ENCODE measurements at regions not wholly inside any gene's neighbourhood (a gene's known extent, or its start where the extent isn't known, plus 50 kb on each side); places are given as distances from the start of the nearest gene placed in this dataset.

DNA sequence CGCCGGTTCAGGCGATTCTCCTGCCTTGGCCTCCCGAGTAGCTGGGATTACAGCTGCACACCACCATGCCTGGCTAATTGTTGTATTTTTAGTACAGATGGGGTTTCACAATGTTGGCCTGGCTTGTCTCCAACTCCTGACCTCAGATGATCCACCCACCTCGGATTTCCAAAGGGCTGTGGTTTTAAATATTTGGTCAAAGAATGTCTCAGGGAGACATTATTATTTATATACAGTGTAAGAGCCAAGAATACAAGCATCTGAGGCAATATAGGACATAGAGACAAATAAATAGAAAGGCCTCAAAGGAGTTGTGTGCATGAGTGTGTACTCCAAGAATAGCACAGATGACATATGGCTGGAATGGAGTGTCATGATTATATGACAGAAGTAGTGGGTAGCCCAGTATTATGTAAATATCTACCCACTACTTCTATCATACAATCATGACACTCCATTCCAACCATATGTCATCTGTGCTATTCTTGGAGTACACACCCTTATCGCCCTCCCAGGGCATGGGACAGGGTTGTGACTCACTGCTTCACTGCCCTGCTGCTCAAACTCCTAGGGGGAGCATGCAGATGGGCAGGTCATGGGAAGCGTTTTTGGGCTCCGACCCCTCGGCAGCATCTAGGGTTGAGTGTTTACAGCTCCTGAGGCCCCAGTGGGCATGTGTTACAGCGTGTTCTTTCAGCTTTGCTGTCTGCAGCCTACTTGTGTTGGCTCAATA, 1649.8 kb upstream of the PCDH10 start:
- Histone ChIP-seq H2AFZ (ENCODE audit: low read length) (no peak overlapping the region), H2BK12ac (ENCODE audit: low read length) (no peak overlapping the region), H3K4me1 (ENCODE audit: control insufficient read depth in 2 of 2, insufficient read depth in 1 of 2, low read depth in 1 of 2, low read length in 2 of 2) (no peaks in the 10 kb centered on the region), H3K18ac (ENCODE audit: low read length) (peak overlapping the region; percentile 22), H2BK5ac (ENCODE audit: low read length) (no peak overlapping the region), H4K8ac (ENCODE audit: low read depth, low read length) (no peak overlapping the region), H2BK120ac (ENCODE audit: low read depth, low read length) (no peak overlapping the region), H3K23ac (ENCODE audit: low read depth, low read length, poor library complexity) (no peak overlapping the region), H3K9ac (ENCODE audit: low read depth, low read length, poor library complexity) (no peak overlapping the region), H3K79me1 (ENCODE audit: low read depth, low read length) (no peaks in the 10 kb centered on the region), H2BK15ac (ENCODE audit: low read length) (no peak overlapping the region), H3K27ac (replicated peaks; ENCODE audit: low read length) (no peak overlapping the region), H3K4me2 (ENCODE audit: insufficient read depth, low read length, poor library complexity, severe bottlenecking) (no peak overlapping the region), H3K14ac (ENCODE audit: low read length) (no peak overlapping the region), H3K27me3 (ENCODE audit: control insufficient read depth in 3 of 3, insufficient read depth in 3 of 3, low read depth in 1 of 3, low read length in 3 of 3) (no peaks in the 10 kb centered on the region), H3K36me3 (replicated peaks in 1 of 2; ENCODE audit: control insufficient read depth in 2 of 2, insufficient read depth in 2 of 2, low read length in 2 of 2) (no peaks in the 10 kb centered on the region), H4K91ac (ENCODE audit: low read depth, low read length, poor library complexity) (no peak overlapping the region), H3K4ac (ENCODE audit: low read length) (no peak overlapping the region), H2AK5ac (ENCODE audit: low read depth, low read length) (no peak overlapping the region), H3K9me3 (replicated peaks in 1 of 2; ENCODE audit: control insufficient read depth in 2 of 2, insufficient read depth in 1 of 2, low read depth in 1 of 2, low read length in 2 of 2) (peaks cover 0 to 9% of the 10 kb centered on the region in 2 donors), H3K4me3 (ENCODE audit: low read length in 2 of 2) (no peak overlapping the region)
- WGBS, 2 donors (ENCODE audit: extremely low coverage in 2 of 2, insufficient read length in 2 of 2, insufficient replicate concordance in 1 of 2), result no CpG with 5 or more reads among the region's 10 CpGs
- DNase-seq (ENCODE audit: low spot score), result no peak

DNA sequence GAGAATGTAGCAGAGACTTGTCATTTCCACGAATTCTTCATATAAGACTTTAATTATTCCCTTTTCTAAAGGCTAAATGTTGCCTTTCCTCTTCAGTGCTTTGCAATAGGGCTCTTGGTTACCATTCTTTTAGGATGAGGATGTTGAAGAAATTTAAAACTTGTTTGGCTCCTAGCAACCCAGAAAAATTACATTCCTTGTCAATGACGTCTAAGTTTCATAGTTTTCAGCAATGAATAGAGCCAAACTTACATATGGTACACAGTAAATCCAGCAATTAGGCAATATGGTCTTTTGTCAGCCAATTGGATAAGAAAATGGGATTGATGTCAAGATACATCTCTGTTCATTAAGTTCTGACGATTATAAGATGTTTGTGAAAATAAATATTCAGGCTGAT, 1639.6 kb upstream of the PCDH10 start:
- H2AK5ac ChIP-seq (ENCODE audit: low read depth, low read length), result no peak overlapping the region
- no peak overlapping the region for H3K18ac ChIP-seq (ENCODE audit: low read length)
- H2BK120ac ChIP-seq (ENCODE audit: low read depth, low read length), result no peak overlapping the region
- no peak overlapping the region for H4K91ac ChIP-seq (ENCODE audit: low read depth, low read length, poor library complexity)
- no peak overlapping the region for H2BK12ac ChIP-seq (ENCODE audit: low read length)
- H3K79me1 ChIP-seq (ENCODE audit: low read depth, low read length), result no peaks in the 10 kb centered on the region
- H3K14ac ChIP-seq (ENCODE audit: low read length), result no peak overlapping the region
- no peaks in the 10 kb centered on the region for H3K4me1 ChIP-seq (ENCODE audit: control insufficient read depth in 2 of 2, insufficient read depth in 1 of 2, low read depth in 1 of 2, low read length in 2 of 2)
- H3K27me3 ChIP-seq (ENCODE audit: control insufficient read depth in 3 of 3, insufficient read depth in 3 of 3, low read depth in 1 of 3, low read length in 3 of 3), result no peaks in the 10 kb centered on the region
- no peak overlapping the region for H3K4ac ChIP-seq (ENCODE audit: low read length)
- no peak for DNase-seq (ENCODE audit: low spot score)
- H3K9ac ChIP-seq (ENCODE audit: low read depth, low read length, poor library complexity), result no peak overlapping the region
- H2BK5ac ChIP-seq (ENCODE audit: low read length), result no peak overlapping the region
- no peak overlapping the region for H3K23ac ChIP-seq (ENCODE audit: low read depth, low read length, poor library complexity)
- H3K36me3 ChIP-seq (replicated peaks in 1 of 2; ENCODE audit: control insufficient read depth in 2 of 2, insufficient read depth in 2 of 2, low read length in 2 of 2), result no peaks in the 10 kb centered on the region
- H3K27ac ChIP-seq (replicated peaks; ENCODE audit: low read length), result no peak overlapping the region
- H4K8ac ChIP-seq (ENCODE audit: low read depth, low read length), result no peak overlapping the region
- H3K9me3 ChIP-seq (replicated peaks in 1 of 2; ENCODE audit: control insufficient read depth in 2 of 2, insufficient read depth in 1 of 2, low read depth in 1 of 2, low read length in 2 of 2), result no peaks in the 10 kb centered on the region
- H2BK15ac ChIP-seq (ENCODE audit: low read length), result no peak overlapping the region
- WGBS, 2 donors (ENCODE audit: extremely low coverage in 2 of 2, insufficient read length in 2 of 2, insufficient replicate concordance in 1 of 2), result no CpG with 5 or more reads among the region's 3 CpGs
- H3K4me3 ChIP-seq (ENCODE audit: low read length in 2 of 2), result no peak overlapping the region
- no peak overlapping the region for H3K4me2 ChIP-seq (ENCODE audit: insufficient read depth, low read length, poor library complexity, severe bottlenecking)
- peak overlapping the region; percentile 15 for H2AFZ ChIP-seq (ENCODE audit: low read length)

DNA sequence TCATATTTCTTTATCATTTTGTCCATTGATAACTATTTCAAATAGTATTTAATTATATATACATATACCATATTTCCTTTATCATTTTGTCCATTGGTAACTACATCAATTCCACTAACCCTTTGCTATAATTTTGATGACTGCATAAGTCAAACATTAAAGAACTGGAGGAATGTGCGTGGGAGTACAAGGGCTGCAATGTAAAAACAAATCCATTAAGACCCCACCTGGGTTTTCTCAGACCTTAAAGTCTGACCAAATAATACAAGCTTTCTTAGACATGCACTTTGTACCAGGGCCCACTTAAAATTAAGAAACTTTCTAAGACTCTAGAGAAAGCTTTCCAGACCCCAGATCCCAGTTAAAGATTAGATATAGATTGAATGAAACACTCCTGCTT, 1622.4 kb upstream of the PCDH10 start:
- H3K4ac ChIP-seq (ENCODE audit: low read length), result no peak overlapping the region
- H4K8ac ChIP-seq (ENCODE audit: low read depth, low read length), result no peak overlapping the region
- no peaks in the 10 kb centered on the region for H3K27me3 ChIP-seq (ENCODE audit: control insufficient read depth in 3 of 3, insufficient read depth in 3 of 3, low read depth in 1 of 3, low read length in 3 of 3)
- no CpG with 5 or more reads among the region's 1 CpG for WGBS, 2 donors (ENCODE audit: extremely low coverage in 2 of 2, insufficient read length in 2 of 2, insufficient replicate concordance in 1 of 2)
- no peak overlapping the region for H3K27ac ChIP-seq (replicated peaks; ENCODE audit: low read length)
- H2AK5ac ChIP-seq (ENCODE audit: low read depth, low read length), result no peak overlapping the region
- no peak overlapping the region for H2BK120ac ChIP-seq (ENCODE audit: low read depth, low read length)
- H3K18ac ChIP-seq (ENCODE audit: low read length), result no peak overlapping the region
- H3K4me3 ChIP-seq (ENCODE audit: low read length in 2 of 2), result no peak overlapping the region
- no peaks in the 10 kb centered on the region for H3K4me1 ChIP-seq (ENCODE audit: control insufficient read depth in 2 of 2, insufficient read depth in 1 of 2, low read depth in 1 of 2, low read length in 2 of 2)
- no peak for DNase-seq (ENCODE audit: low spot score)
- no peak overlapping the region for H2BK15ac ChIP-seq (ENCODE audit: low read length)
- H3K4me2 ChIP-seq (ENCODE audit: insufficient read depth, low read length, poor library complexity, severe bottlenecking), result no peak overlapping the region
- no peak overlapping the region for H3K9ac ChIP-seq (ENCODE audit: low read depth, low read length, poor library complexity)
- H3K23ac ChIP-seq (ENCODE audit: low read depth, low read length, poor library complexity), result no peak overlapping the region
- no peak overlapping the region for H2BK5ac ChIP-seq (ENCODE audit: low read length)
- H2BK12ac ChIP-seq (ENCODE audit: low read length), result no peak overlapping the region
- H3K14ac ChIP-seq (ENCODE audit: low read length), result no peak overlapping the region
- H4K91ac ChIP-seq (ENCODE audit: low read depth, low read length, poor library complexity), result no peak overlapping the region
- no peaks in the 10 kb centered on the region for H3K36me3 ChIP-seq (replicated peaks in 1 of 2; ENCODE audit: control insufficient read depth in 2 of 2, insufficient read depth in 2 of 2, low read length in 2 of 2)
- no peaks in the 10 kb centered on the region for H3K79me1 ChIP-seq (ENCODE audit: low read depth, low read length)
- H2AFZ ChIP-seq (ENCODE audit: low read length), result no peak overlapping the region
- no peaks in the 10 kb centered on the region for H3K9me3 ChIP-seq (replicated peaks in 1 of 2; ENCODE audit: control insufficient read depth in 2 of 2, insufficient read depth in 1 of 2, low read depth in 1 of 2, low read length in 2 of 2)

DNA sequence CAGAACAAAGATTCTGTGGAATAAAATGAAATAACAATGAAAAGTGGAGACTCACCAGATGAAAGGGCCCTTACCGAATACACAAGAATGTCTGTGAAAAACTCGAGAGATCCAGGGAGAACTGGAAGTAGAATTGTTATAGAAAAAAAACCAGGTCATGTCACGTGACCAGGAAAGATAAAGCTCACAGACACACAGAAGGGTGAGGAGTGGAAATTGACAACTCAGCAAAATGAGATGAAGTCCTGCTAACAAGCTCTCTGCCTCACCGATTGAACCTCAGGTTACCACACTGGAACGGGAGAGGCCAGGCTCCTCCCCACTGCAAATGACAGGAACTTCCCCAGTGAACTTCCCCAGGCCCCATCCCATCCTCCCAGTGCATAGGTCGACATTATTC, 1618.0 kb upstream of the PCDH10 start:
- Histone ChIP-seq H4K91ac (ENCODE audit: low read depth, low read length, poor library complexity) (no peak overlapping the region), H4K8ac (ENCODE audit: low read depth, low read length) (no peak overlapping the region), H3K79me1 (ENCODE audit: low read depth, low read length) (no peaks in the 10 kb centered on the region), H2BK5ac (ENCODE audit: low read length) (no peak overlapping the region), H3K14ac (ENCODE audit: low read length) (no peak overlapping the region), H3K4me2 (ENCODE audit: insufficient read depth, low read length, poor library complexity, severe bottlenecking) (no peak overlapping the region), H3K4me3 (ENCODE audit: low read length in 2 of 2) (peak overlapping the region in 1 of 2 donors; percentile 29), H3K18ac (ENCODE audit: low read length) (no peak overlapping the region), H3K36me3 (replicated peaks in 1 of 2; ENCODE audit: control insufficient read depth in 2 of 2, insufficient read depth in 2 of 2, low read length in 2 of 2) (no peaks in the 10 kb centered on the region), H3K4me1 (ENCODE audit: control insufficient read depth in 2 of 2, insufficient read depth in 1 of 2, low read depth in 1 of 2, low read length in 2 of 2) (no peaks in the 10 kb centered on the region), H2BK12ac (ENCODE audit: low read length) (no peak overlapping the region), H3K27ac (replicated peaks; ENCODE audit: low read length) (no peak overlapping the region), H2BK15ac (ENCODE audit: low read length) (no peak overlapping the region), H3K9ac (ENCODE audit: low read depth, low read length, poor library complexity) (no peak overlapping the region), H3K9me3 (replicated peaks in 1 of 2; ENCODE audit: control insufficient read depth in 2 of 2, insufficient read depth in 1 of 2, low read depth in 1 of 2, low read length in 2 of 2) (no peaks in the 10 kb centered on the region), H3K27me3 (ENCODE audit: control insufficient read depth in 3 of 3, insufficient read depth in 3 of 3, low read depth in 1 of 3, low read length in 3 of 3) (no peaks in the 10 kb centered on the region), H2BK120ac (ENCODE audit: low read depth, low read length) (no peak overlapping the region), H3K23ac (ENCODE audit: low read depth, low read length, poor library complexity) (no peak overlapping the region), H2AFZ (ENCODE audit: low read length) (peak overlapping the region; percentile 72), H2AK5ac (ENCODE audit: low read depth, low read length) (no peak overlapping the region), H3K4ac (ENCODE audit: low read length) (no peak overlapping the region)
- no peak for DNase-seq (ENCODE audit: low spot score)
- no CpG with 5 or more reads among the region's 6 CpGs for WGBS, 2 donors (ENCODE audit: extremely low coverage in 2 of 2, insufficient read length in 2 of 2, insufficient replicate concordance in 1 of 2)

Measured in neuronal stem cell (in vitro differentiated cells).